Upper lobe of right lung (tissue), 1 donor: ENCODE measurements at regions not wholly inside any gene's neighbourhood (a gene's known extent, or its start where the extent isn't known, plus 50 kb on each side); places are given as distances from the start of the nearest gene placed in this dataset.
A peak's percentile ranks its signal among the peaks of the same experiment; 100 is the strongest.

Experiments
- ATAC-seq: fragments of 200-7000 bp; cut with Tn5 transposase; one replicate; pipeline ENCODE4 v1.9.1; 2020; ENCODE audit warnings: mild to moderate bottlenecking, moderate library complexity
- DNase-seq: peaks from one replicate; pipeline ENCODE4 v3.0.0-alpha.2; 2020
- H3K27ac ChIP-seq: fragments of 200-600 bp; one replicate; pipeline ENCODE4 v1.8.0; 2022
- H3K27me3 ChIP-seq: fragments of 200-600 bp; one replicate; pipeline ENCODE4 v1.8.0; 2022; ENCODE audit warnings: mild to moderate bottlenecking
- H3K36me3 ChIP-seq: fragments of 200-600 bp; one replicate; pipeline ENCODE4 v1.8.0; 2022
- H3K4me1 ChIP-seq: fragments of 200-600 bp; one replicate; pipeline ENCODE4 v1.8.0; 2022
- H3K4me3 ChIP-seq: fragments of 200-600 bp; one replicate; pipeline ENCODE4 v1.8.0; 2022; ENCODE audit warnings: mild to moderate bottlenecking
- H3K9me3 ChIP-seq: fragments of 200-600 bp; one replicate; pipeline ENCODE4 v1.8.0; 2022
- intact Hi-C: fragments of 100-400 bp; cut with DNase I; formaldehyde crosslinking; loops from one replicate; pipeline ENCODE4 v1.11.0; 2022
- TF ChIP-seq, protein P1 (sequence below): fragments of 200-600 bp; IDR thresholded peaks from one replicate; pipeline ENCODE4 v1.8.0; 2022; ENCODE audit warnings: antibody characterized with exemption
- donor health status: DM: no; HTN: yes; CAD: no; lungs with severe emphysema.

GRCh38 chr11:27864091-27864491, 163.8 kb upstream of the BDNF start:
- Histone ChIP-seq H3K4me1 (no peaks in the 10 kb centered on the region), H3K4me3 (no peak overlapping the region), H3K27ac (no peak overlapping the region), H3K9me3 (no peaks in the 10 kb centered on the region), H3K27me3 (no peaks in the 10 kb centered on the region), H3K36me3 (no peaks in the 10 kb centered on the region)
- TF ChIP-seq, protein P1, sequence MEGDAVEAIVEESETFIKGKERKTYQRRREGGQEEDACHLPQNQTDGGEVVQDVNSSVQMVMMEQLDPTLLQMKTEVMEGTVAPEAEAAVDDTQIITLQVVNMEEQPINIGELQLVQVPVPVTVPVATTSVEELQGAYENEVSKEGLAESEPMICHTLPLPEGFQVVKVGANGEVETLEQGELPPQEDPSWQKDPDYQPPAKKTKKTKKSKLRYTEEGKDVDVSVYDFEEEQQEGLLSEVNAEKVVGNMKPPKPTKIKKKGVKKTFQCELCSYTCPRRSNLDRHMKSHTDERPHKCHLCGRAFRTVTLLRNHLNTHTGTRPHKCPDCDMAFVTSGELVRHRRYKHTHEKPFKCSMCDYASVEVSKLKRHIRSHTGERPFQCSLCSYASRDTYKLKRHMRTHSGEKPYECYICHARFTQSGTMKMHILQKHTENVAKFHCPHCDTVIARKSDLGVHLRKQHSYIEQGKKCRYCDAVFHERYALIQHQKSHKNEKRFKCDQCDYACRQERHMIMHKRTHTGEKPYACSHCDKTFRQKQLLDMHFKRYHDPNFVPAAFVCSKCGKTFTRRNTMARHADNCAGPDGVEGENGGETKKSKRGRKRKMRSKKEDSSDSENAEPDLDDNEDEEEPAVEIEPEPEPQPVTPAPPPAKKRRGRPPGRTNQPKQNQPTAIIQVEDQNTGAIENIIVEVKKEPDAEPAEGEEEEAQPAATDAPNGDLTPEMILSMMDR: no peak
- ATAC-seq: no peak
- intact Hi-C loops: no loop called here
- DNase-seq: no peak

- TF ChIP-seq, protein P1: no peak
- no peak overlapping the region for H3K4me3 ChIP-seq
- no peaks in the 10 kb centered on the region for H3K36me3 ChIP-seq
- intact Hi-C loops: no loop called here
- ATAC-seq: no peak
- no peaks in the 10 kb centered on the region for H3K4me1 ChIP-seq
- DNase-seq: no peak
- H3K9me3 ChIP-seq: no peaks in the 10 kb centered on the region
- no peaks in the 10 kb centered on the region for H3K27me3 ChIP-seq
- H3K27ac ChIP-seq: no peak overlapping the region
Observed at GRCh38 chr11:27863637-27864036, 163.4 kb upstream of the BDNF start.

GRCh38 chr11:27861706-27862430, 161.6 kb upstream of the BDNF start:
- DNase-seq (no peak), ATAC-seq (no peak)
- Histone ChIP-seq H3K36me3 (no peaks in the 10 kb centered on the region), H3K27ac (no peak overlapping the region), H3K9me3 (no peaks in the 10 kb centered on the region), H3K4me1 (no peaks in the 10 kb centered on the region), H3K27me3 (no peaks in the 10 kb centered on the region), H3K4me3 (no peak overlapping the region)
- intact Hi-C loops: no loop called here
- TF ChIP-seq, protein P1: no peak

GRCh38 chr11:27860811-27861210, 160.6 kb upstream of the BDNF start:
- no peak for DNase-seq
- H3K27me3 ChIP-seq: no peaks in the 10 kb centered on the region
- no peaks in the 10 kb centered on the region for H3K9me3 ChIP-seq
- intact Hi-C loops: no loop called here
- no peak for ATAC-seq
- no peaks in the 10 kb centered on the region for H3K4me1 ChIP-seq
- H3K27ac ChIP-seq: no peak overlapping the region
- TF ChIP-seq, protein P1: no peak
- H3K36me3 ChIP-seq: no peaks in the 10 kb centered on the region
- H3K4me3 ChIP-seq: no peak overlapping the region

GRCh38 chr11:27858866-27859265, 158.6 kb upstream of the BDNF start:
- no peaks in the 10 kb centered on the region for H3K36me3 ChIP-seq
- H3K27ac ChIP-seq: no peak overlapping the region
- no peak for ATAC-seq
- intact Hi-C loops: no loop called here
- no peaks in the 10 kb centered on the region for H3K9me3 ChIP-seq
- no peak for DNase-seq
- no peaks in the 10 kb centered on the region for H3K27me3 ChIP-seq
- TF ChIP-seq, protein P1: no peak
- no peak overlapping the region for H3K4me3 ChIP-seq
- no peaks in the 10 kb centered on the region for H3K4me1 ChIP-seq

DNA sequence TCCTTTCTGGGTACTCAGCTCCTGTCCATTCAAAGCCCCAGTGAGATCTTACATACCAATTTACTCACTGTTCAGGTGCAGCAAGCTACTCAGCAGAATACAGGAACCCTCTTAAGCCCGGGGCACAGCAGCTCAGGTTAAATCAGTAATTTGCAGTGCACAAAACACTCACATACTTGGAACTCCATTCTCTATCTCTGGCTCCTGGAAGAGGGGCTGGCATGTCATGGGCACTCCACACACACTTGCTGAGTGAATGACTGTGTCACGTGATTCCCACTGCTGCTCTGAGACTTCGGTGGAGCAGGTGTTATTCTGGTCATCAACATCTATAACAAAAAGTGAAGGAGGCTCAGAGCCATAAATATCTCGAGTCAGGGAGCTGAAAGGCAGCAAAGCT, 157.3 kb upstream of the BDNF start:
- Histone ChIP-seq H3K4me1 (no peaks in the 10 kb centered on the region), H3K27ac (no peak overlapping the region), H3K9me3 (no peaks in the 10 kb centered on the region), H3K4me3 (no peak overlapping the region), H3K27me3 (no peaks in the 10 kb centered on the region), H3K36me3 (no peaks in the 10 kb centered on the region)
- TF ChIP-seq, protein P1: no peak
- intact Hi-C loops: no loop called here
- peak; percentile 58 for ATAC-seq
- DNase-seq: no peak
